A204.1 (cell line): ENCODE measurements at regions not wholly inside any gene's neighbourhood (a gene's known extent, or its start where the extent isn't known, plus 50 kb on each side); places are given as distances from the start of the nearest gene placed in this dataset.

Source experiments
- FAIRE-seq: peaks from 2 replicates; lab custom pipeline; 2012; peaks lifted over from hg19 to GRCh38; lab: Jason Lieb, UNC

GRCh38 chr15:93195109-93195508 lies 106.1 kb upstream of the RGMA start:
- no peak for FAIRE-seq

- no peak for FAIRE-seq
Measured at GRCh38 chr15:93190238-93190637, 101.2 kb upstream of the RGMA start.

DNA sequence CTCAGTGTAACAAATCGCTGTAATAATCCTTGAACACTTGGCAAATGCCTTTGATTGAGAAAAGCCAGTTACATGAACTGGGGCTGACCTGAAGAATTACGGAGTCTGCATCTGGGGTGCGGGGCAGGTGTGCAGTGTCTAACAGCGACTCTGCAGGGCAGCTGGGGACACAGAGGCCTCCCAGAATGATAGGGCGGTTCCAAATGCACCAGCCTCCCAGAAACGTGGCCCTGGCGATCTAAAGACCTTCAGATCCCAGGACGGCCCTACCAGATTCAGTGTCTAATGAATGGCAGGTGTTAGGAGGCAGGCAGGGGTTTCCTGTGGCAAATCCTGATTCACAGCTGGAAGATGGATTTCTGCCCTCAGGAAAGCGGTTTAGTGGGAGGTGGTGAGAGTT lies 100.5 kb upstream of the RGMA start:
- FAIRE-seq: no peak

- no peak for FAIRE-seq
Measured at GRCh38 chr15:93188236-93188635, 99.2 kb upstream of the RGMA start.

- no peak for FAIRE-seq
Measured at GRCh38 chr15:93185796-93186195, 96.8 kb upstream of the RGMA start.

- no peak for FAIRE-seq
Measured at GRCh38 chr15:93182703-93183205, 93.7 kb upstream of the RGMA start.

DNA sequence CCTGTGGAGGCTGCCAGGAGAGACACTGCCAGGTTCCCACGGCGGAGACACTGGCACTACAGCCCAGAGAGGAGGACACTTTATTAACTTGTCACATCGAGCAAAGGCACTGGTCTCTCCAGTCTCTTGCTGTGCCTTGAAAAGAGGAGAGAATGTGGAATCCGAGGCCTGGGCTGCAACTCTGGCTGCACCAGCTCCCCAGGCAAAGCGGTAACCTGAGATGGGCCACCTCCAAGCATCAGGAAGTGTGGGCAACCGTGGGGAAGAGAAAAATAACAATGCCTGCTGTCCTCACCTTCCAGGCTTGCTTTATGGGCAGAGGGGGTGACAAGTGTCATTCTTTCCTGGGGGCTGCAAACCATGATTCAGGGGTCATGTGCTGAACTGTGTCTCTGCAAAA lies 91.6 kb upstream of the RGMA start:
- FAIRE-seq: no peak

GRCh38 chr15:93180128-93180527 lies 91.1 kb upstream of the RGMA start:
- FAIRE-seq: no peak

- FAIRE-seq: no peak
Measured at GRCh38 chr15:93179700-93180102, 90.7 kb upstream of the RGMA start.

- no peak for FAIRE-seq
Measured at GRCh38 chr15:93179072-93179471, 90.1 kb upstream of the RGMA start.

GRCh38 chr15:93178371-93178770 lies 89.4 kb upstream of the RGMA start:
- no peak for FAIRE-seq

GRCh38 chr15:93176065-93176464 lies 87.1 kb upstream of the RGMA start:
- no peak for FAIRE-seq

- FAIRE-seq: no peak
Measured at GRCh38 chr15:93174836-93175235, 85.8 kb upstream of the RGMA start.

GRCh38 chr15:93173369-93173768 lies 84.4 kb upstream of the RGMA start:
- no peak for FAIRE-seq

DNA sequence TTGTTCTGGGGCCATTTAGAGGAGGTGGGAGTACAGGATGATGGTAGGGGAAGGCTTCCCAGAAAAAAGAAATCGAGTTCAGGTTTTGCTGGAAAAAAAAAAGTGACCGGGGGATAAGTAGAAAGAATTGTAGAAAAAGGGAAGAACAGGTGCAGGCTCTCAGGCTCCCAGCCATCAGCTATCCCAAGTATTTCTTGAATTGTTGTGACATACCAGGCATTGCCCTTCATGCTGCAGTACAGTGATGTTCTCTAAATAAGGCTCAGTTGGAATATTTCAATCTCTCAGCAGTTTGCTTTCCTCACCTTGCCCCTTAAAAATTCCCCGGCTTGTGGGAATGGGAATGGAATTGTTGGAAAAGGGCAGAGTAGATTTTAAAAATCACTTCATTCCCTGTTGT lies 82.5 kb upstream of the RGMA start:
- FAIRE-seq: no peak

GRCh38 chr15:93170329-93170728 lies 81.3 kb upstream of the RGMA start:
- no peak for FAIRE-seq

DNA sequence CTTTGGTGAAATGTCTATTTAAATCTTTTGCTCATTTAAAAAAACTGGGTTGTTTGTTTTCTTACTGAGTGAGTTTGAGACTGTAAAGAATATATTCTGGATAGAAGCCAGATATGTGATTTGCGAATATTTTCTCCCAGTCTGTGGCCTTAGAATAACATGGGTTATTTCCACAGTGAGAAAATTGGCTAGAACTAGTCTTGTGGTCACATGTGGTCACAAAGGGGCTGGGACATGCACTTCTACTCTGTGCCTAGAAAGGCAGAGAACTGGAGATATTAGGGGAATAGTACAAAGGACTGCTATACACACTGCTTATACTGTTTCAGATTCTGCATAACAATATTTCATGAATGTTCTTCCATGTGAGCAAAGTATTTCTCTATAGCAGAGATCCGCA lies 79.9 kb upstream of the RGMA start:
- no peak for FAIRE-seq

- FAIRE-seq: no peak
Measured at GRCh38 chr15:93167291-93167690, 78.3 kb upstream of the RGMA start.

- FAIRE-seq: no peak
Measured at GRCh38 chr15:93166675-93167074, 77.7 kb upstream of the RGMA start.

DNA sequence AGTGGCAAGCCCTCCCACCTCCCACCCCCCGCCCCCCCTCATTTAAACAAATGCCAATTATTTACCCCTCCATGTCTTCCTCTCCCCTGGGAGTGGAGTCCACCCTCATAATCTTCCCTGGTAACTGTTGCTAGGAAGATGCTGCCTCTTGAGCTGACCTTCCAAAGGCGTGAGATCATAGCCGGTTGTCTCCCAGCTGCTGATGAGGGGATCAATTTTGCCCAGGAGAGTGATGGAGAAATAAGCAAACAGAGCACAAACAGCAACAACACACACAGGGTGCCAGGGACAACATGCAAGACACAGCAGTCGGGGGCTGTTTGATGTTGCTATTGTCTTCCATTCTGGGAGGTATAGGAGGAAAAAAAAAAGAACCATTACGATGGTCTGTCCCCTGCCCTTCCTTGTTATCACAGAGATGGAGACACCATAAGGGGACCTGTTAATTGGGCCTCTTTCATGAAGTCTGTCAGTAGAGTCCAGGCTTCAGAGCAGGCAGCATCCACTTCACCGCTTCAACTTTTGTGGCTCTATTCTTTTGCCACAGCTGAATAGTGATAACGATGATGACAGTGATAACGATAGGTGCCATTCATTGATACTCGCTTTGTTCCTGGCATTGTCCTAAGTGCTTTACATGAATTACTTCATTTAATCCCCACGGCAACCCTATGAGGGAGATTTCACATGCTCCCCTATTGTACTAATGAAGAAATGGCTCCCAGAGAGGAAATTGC lies 76.9 kb upstream of the RGMA start:
- no peak for FAIRE-seq

DNA sequence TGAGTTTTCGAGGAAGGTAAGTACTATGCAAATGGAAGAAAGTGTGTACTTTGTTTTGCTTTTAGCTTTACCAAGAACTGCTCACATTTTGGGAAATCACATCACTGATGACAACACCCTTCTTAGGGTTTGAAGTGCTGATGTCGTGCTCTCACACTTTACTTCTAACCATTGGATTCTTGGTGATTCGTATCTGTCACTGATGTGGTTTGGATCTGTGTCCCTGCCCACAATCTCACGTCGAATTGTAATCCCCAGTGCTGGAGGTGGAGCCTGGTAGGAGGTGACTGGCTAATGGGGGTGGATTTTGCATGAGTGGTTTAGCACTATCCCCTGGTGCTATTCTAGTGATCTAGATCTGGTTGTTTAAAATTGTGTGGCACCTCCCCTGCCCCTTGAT lies 75.4 kb upstream of the RGMA start:
- no peak for FAIRE-seq

DNA sequence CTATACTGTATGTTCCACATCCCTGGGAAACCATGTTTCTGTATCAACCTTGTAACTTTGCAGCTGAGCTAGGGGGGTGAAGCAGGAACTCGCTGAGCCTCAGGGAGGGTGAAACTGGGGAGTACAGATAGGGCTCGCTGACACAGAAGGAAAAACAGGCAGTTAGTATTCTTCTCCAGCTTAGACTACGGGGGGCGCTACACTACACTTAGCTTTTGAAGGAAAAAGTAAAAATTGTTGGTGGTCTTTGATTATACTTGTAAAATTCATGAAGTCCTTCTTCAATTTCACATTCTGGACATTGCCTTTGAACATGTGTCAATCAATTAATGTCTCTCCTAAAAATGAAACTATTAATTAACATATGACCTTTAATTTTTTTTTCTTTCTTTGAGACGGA lies 73.5 kb upstream of the RGMA start:
- no peak for FAIRE-seq

- no peak for FAIRE-seq
Measured at GRCh38 chr15:93159930-93160329, 70.9 kb upstream of the RGMA start.

DNA sequence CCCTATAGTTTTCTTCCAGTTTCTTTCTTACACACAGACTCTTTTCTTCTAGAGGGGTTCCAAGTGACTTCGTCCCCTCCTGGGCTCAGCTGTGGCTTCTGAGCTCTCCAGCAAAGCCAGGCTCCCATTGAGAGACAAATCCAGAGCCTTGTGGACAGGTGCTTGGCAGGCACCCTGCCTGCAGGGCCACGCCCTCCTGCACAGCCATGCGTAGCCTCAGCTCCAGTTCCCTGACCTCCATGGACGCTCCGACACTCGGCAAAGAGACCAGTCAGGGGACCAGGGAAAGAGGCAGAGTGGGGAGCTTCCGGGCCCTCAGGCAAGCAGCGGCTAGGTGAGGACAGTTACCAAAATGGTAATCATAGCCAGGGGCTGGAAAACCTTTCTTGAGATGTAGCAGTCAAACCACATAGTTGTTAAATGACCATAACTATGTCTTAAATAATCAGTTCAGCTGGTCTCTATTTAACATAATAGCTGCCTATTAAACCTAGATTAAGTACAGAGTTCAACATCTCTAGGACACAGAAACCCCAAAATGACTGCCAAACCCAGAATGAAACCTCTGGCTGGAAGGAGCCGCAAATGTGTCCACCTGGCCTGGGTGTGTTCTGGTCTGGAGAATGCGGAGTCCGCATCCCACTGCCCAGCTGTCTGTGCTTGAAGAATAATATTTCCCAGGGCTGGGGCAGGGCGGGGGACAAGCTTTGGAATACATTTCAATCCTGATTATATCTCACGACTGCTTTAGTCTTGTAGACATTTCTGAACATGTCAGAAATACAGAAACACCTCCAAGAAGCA lies 69.3 kb upstream of the RGMA start:
- no peak for FAIRE-seq
